ENCODE measurements at regions not wholly inside any gene's neighbourhood (a gene's known extent, or its start where the extent isn't known, plus 50 kb on each side); places are given as distances from the start of the nearest gene placed in this dataset.
"Not testable (repeated sequence)": the region's sequence is repeated elsewhere in the genome, so short reads cannot be mapped to it uniquely, and the experiment has no call there.

DNA sequence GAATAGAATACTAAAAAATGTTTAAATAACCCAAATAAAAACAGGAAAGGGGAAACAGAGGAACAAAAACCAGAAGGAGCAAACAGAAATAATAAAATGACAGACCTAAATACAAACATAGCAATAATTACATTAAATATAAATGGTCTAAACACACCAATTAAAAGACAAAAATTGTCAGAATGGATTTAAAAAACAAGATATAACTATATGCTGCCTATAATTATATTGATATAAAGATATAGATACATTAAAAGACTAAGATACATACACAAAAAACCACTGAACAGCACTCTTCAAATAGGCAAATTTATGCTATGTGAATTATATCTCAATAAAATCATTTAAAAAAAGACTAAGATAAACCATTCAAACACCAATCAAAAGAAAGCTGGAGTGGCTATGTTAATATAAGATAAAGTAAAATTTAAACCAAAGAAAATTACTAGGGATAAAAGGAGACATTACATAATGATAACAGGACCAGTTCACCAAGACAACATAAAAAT is 168.9 kb downstream of the SMAD6 start:
- Histone ChIP-seq H3K36me3 (no peaks in the 10 kb centered on the region), H3K27ac (no peak overlapping the region), H3K4me1 (ENCODE audit: control insufficient read depth in 1 of 2, insufficient read depth in 1 of 2, low read depth in 1 of 2, low read length in 1 of 2) (peaks cover 8 to 9% of the 10 kb centered on the region in 2 experiments), H3K27me3 (peaks cover 21% of the 10 kb centered on the region), H3K9me3 (no peaks in the 10 kb centered on the region), H3K4me3 (ENCODE audit: low read depth in 1 of 2, low read length in 1 of 2) (no peak overlapping the region)
- TF ChIP-seq, protein P1, sequence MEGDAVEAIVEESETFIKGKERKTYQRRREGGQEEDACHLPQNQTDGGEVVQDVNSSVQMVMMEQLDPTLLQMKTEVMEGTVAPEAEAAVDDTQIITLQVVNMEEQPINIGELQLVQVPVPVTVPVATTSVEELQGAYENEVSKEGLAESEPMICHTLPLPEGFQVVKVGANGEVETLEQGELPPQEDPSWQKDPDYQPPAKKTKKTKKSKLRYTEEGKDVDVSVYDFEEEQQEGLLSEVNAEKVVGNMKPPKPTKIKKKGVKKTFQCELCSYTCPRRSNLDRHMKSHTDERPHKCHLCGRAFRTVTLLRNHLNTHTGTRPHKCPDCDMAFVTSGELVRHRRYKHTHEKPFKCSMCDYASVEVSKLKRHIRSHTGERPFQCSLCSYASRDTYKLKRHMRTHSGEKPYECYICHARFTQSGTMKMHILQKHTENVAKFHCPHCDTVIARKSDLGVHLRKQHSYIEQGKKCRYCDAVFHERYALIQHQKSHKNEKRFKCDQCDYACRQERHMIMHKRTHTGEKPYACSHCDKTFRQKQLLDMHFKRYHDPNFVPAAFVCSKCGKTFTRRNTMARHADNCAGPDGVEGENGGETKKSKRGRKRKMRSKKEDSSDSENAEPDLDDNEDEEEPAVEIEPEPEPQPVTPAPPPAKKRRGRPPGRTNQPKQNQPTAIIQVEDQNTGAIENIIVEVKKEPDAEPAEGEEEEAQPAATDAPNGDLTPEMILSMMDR (IDR thresholded peaks at IDR 0.05), result no peak

DNA sequence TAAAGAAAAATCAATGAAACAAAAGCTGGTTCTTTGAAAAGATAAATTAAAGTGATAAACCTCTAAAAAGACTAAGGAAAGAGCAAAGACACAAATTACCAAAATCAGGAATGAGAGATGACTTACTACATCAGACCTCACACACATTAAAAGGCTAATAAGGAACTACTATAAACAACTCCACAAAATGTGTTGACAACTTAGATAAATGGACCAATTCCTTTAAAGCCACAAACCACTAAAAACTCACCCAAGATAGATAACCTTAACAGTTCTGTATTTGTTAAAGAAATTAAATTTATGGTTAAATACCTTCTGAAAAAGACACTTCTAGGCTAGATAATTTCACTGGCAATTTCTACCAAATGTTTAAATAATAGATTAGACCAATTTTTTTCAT is 170.4 kb downstream of the SMAD6 start:
- Histone ChIP-seq H3K27ac (no peak overlapping the region), H3K36me3 (no peaks in the 10 kb centered on the region), H3K4me3 (ENCODE audit: low read depth in 1 of 2, low read length in 1 of 2) (no peak overlapping the region), H3K4me1 (ENCODE audit: control insufficient read depth in 1 of 2, insufficient read depth in 1 of 2, low read depth in 1 of 2, low read length in 1 of 2) (no peaks in the 10 kb centered on the region), H3K9me3 (no peaks in the 10 kb centered on the region), H3K27me3 (peaks cover 21% of the 10 kb centered on the region)
- TF ChIP-seq, protein P1 (IDR thresholded peaks at IDR 0.05), result no peak

DNA sequence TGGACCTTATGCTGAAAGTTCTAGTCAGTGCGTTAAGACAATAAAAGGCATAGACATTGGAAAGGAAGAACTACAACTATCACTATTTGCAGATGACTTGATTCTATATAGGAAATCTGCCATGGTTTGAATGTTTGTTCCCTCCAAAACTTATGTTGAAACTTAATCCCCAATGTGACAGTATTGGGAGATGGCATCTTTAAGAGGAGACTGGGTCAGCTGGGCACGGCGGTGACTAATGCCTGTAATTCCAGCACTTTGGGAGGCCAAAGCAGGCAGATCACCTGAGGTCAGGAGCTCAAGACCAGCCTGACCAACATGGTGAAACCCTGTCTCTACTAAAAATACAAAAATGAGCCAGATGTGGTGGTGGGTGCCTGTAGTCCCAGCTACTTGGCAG is 171.3 kb downstream of the SMAD6 start:
- peaks cover 21% of the 10 kb centered on the region for H3K27me3 ChIP-seq
- H3K27ac ChIP-seq; H3K36me3 ChIP-seq; H3K4me1 ChIP-seq (ENCODE audit: control insufficient read depth in 1 of 2, insufficient read depth in 1 of 2, low read depth in 1 of 2, low read length in 1 of 2); H3K9me3 ChIP-seq; H3K4me3 ChIP-seq (ENCODE audit: low read depth in 1 of 2, low read length in 1 of 2): not testable (repeated sequence)

DNA sequence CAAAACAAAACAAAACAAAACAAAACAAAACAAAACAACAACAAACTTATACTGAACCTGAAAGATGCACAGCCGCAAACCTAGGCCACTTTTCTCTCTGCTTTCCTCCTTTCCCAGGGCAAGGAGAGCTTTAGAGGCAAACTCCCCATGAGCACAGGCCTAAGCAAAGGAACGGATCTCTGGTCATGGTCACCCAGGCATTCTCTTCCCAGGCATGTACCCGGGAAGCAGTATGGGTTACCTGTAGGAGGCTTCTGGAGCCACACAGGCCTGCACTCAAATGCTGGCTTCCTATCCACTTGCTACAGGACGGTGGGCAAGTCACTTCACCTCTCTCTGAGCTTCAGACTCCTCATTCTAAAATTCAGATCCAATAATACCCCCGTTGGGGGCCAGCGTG is 171.8 kb downstream of the SMAD6 start:
- TF ChIP-seq, protein P1 (IDR thresholded peaks at IDR 0.05), result no peak
- peaks cover 20% of the 10 kb centered on the region for H3K27me3 ChIP-seq
- H3K4me3 ChIP-seq (ENCODE audit: low read depth in 1 of 2, low read length in 1 of 2), result no peak overlapping the region

DNA sequence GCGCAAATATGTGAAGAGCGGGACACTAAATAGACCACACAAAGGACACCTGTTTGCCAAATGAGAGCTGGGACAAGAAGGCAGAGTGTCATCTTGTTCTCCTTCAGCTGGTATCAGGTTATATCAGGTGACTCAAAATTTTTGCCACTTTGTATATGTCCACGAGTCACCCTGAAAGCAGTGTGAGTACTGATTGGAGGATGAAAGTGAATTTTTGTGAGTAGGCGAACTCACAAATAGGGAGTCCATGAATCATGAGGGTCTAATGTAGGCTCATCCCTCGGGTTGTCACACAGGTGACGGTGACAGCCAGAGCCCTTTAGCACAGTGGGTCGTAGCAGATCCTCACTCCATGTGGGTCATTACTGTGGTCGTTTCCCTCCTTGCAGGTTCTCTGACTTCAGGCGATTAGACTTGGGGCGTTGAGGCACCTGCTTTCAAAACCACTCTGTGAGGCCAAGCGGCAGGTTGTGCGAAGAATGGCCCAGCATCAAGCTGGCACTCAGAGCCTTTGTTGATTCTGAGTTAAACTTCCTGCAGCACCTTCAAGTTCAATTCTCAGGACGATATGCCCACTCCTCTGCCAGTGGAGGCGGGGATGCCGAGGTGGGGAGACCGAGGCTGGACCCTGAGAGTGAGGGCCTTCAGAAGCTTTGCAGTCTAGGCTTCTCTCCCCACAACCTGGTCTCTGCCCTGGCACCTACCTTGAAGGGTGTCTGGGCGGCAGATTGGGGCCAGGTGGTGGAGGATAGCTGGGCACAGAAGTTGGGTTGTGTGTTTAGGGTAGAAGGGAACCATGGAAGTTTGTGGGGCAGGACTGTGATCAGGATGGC is 173.8 kb downstream of the SMAD6 start:
- H3K27me3 ChIP-seq, result peaks cover 12% of the 10 kb centered on the region
- no peaks in the 10 kb centered on the region for H3K36me3 ChIP-seq
- H3K9me3 ChIP-seq, result no peaks in the 10 kb centered on the region
- TF ChIP-seq, protein P1 (IDR thresholded peaks at IDR 0.05), result no peak
- H3K27ac ChIP-seq, result no peak overlapping the region
- no peaks in the 10 kb centered on the region for H3K4me1 ChIP-seq (ENCODE audit: control insufficient read depth in 1 of 2, insufficient read depth in 1 of 2, low read depth in 1 of 2, low read length in 1 of 2)
- no peak overlapping the region for H3K4me3 ChIP-seq (ENCODE audit: low read depth in 1 of 2, low read length in 1 of 2)

More for the DNA sequence above, 171.8 kb downstream of the SMAD6 start:
- no peak overlapping the region for H3K27ac ChIP-seq
- H3K4me1 ChIP-seq (ENCODE audit: control insufficient read depth in 1 of 2, insufficient read depth in 1 of 2, low read depth in 1 of 2, low read length in 1 of 2), result no peaks in the 10 kb centered on the region
- H3K9me3 ChIP-seq, result no peaks in the 10 kb centered on the region
- H3K36me3 ChIP-seq, result no peaks in the 10 kb centered on the region

DNA sequence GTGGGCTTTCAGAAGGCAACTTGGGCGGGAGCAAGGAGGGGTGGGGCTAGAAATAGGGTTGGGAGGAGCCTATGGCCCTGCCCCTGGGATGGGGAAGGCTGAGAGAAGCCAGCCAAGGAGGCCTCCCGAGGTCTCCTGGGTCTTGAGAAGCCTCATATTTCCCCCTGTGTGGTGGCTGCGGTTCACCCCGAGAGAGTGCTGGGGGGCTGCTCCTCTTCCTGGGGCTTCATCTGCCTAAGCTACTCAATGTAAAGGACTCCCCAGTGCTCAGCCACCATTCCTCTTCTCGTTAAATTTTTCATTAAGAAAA is 174.3 kb downstream of the SMAD6 start:
- peaks cover 7% of the 10 kb centered on the region for H3K27me3 ChIP-seq
- H3K9me3 ChIP-seq, result no peaks in the 10 kb centered on the region
- H3K27ac ChIP-seq, result no peak overlapping the region
- no peak overlapping the region for H3K4me3 ChIP-seq (ENCODE audit: low read depth in 1 of 2, low read length in 1 of 2)
- no peaks in the 10 kb centered on the region for H3K36me3 ChIP-seq
- no peaks in the 10 kb centered on the region for H3K4me1 ChIP-seq (ENCODE audit: control insufficient read depth in 1 of 2, insufficient read depth in 1 of 2, low read depth in 1 of 2, low read length in 1 of 2)
- TF ChIP-seq, protein P1 (IDR thresholded peaks at IDR 0.05), result no peak
